ENCODE measurements at regions not wholly inside any gene's neighbourhood (a gene's known extent, or its start where the extent isn't known, plus 50 kb on each side); places are given as distances from the start of the nearest gene placed in this dataset.

DNA sequence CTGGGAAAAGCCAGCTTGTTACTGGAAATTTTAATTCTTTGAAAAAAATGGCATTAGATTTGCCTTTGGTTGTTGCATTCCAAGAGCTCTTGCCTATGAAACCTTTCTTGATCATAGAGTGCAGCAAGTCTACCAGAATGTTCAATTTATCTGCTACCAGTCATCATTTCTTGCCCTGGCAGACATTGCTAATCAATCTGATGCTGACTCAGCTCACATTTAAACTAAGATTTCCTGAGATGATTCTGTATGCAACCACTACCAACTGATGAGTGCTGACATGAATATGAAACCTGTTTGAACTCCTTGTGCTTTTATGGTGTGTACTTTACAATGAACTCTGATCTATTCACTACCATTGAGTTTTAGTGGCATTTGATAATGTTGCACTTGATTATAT lies 166.5 kb upstream of the SALL1 start:
- TF ChIP-seq POLR2A (IDR thresholded peaks at IDR 0.05; ENCODE audit: low read depth, low read length) (no peak), RAD21 (IDR thresholded peaks at IDR 0.05; ENCODE audit: low read length) (no peak), SMC3 (IDR thresholded peaks at IDR 0.05; ENCODE audit: low read depth, low read length) (no peak), RCOR1 (IDR thresholded peaks at IDR 0.05; ENCODE audit: insufficient replicate concordance, low read length) (no peak), BHLHE40 (IDR thresholded peaks at IDR 0.05; ENCODE audit: low read depth, low read length) (no peak), CEBPB (IDR thresholded peaks at IDR 0.05; ENCODE audit: low read depth, low read length) (no peak)
- TF ChIP-seq, protein P1, sequence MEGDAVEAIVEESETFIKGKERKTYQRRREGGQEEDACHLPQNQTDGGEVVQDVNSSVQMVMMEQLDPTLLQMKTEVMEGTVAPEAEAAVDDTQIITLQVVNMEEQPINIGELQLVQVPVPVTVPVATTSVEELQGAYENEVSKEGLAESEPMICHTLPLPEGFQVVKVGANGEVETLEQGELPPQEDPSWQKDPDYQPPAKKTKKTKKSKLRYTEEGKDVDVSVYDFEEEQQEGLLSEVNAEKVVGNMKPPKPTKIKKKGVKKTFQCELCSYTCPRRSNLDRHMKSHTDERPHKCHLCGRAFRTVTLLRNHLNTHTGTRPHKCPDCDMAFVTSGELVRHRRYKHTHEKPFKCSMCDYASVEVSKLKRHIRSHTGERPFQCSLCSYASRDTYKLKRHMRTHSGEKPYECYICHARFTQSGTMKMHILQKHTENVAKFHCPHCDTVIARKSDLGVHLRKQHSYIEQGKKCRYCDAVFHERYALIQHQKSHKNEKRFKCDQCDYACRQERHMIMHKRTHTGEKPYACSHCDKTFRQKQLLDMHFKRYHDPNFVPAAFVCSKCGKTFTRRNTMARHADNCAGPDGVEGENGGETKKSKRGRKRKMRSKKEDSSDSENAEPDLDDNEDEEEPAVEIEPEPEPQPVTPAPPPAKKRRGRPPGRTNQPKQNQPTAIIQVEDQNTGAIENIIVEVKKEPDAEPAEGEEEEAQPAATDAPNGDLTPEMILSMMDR (conservative IDR thresholded peaks at IDR 0.05; ENCODE audit: low read depth, low read length) = no peak
- TF ChIP-seq, protein P2, sequence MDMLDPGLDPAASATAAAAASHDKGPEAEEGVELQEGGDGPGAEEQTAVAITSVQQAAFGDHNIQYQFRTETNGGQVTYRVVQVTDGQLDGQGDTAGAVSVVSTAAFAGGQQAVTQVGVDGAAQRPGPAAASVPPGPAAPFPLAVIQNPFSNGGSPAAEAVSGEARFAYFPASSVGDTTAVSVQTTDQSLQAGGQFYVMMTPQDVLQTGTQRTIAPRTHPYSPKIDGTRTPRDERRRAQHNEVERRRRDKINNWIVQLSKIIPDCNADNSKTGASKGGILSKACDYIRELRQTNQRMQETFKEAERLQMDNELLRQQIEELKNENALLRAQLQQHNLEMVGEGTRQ (IDR thresholded peaks at IDR 0.05; ENCODE audit: low read depth, low read length) = no peak

All from IMR-90 (cell line).